Thyroid gland (tissue), 4 donors: ENCODE measurements at regions not wholly inside any gene's neighbourhood (a gene's known extent, or its start where the extent isn't known, plus 50 kb on each side); places are given as distances from the start of the nearest gene placed in this dataset.

ENCODE experiments used
- CTCF ChIP-seq, 6 experiments: fragments of 200-600 bp in 3 of 6; fragments of 450-650 bp in 3 of 6; sonication (generic) in 3 of 6; IDR thresholded peaks; one replicate each; pipeline ENCODE4 v1.5.1; 2016 to 2019; ENCODE audit warnings: antibody characterized with exemption in 6 of 6, mild to moderate bottlenecking in 2 of 6, inconsistent platforms in 1 of 6, moderate library complexity in 1 of 6
- POLR2A ChIP-seq, 2 donors: fragments of 450-650 bp; IDR thresholded peaks; one replicate each; pipeline ENCODE4 v1.6.1; 2017; ENCODE audit warnings: antibody characterized with exemption in 2 of 2, mild to moderate bottlenecking in 2 of 2, moderate library complexity in 1 of 2

- no peak for TF ChIP-seq POLR2A (IDR thresholded peaks at IDR 0.05)
- no peak for TF ChIP-seq CTCF (IDR thresholded peaks at IDR 0.05)
These were observed 541.2 kb upstream of the MAGEB18 start for GRCh38 chrX:25596921-25597320.
